ENCODE measurements at regions not wholly inside any gene's neighbourhood (a gene's known extent, or its start where the extent isn't known, plus 50 kb on each side); places are given as distances from the start of the nearest gene placed in this dataset.

DNA sequence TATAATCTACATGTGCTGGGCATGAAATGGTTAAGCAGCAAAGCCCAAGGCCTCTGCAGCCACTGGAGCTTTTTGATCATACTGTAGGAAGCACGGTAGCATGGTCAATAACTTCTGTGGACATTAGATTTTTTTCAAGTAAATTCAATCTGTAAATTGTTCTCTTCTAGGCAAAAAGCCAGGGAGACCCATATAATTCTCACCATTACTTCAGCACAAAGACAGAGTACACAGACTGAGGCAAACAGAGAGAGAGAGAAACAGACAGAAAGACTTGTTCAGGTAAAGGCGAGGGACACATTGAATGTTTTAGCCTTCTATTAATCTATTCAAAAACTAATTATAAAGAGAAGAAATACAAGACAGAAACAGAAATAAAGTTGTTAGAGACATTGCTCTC, 349.4 kb downstream of the RFC3 start:
- TF ChIP-seq GATA2 (IDR thresholded peaks at IDR 0.05; ENCODE audit: low read depth, low read length) (no peak), GATA3 (IDR thresholded peaks at IDR 0.05; ENCODE audit: low read depth, low read length) (no peak)

All from SH-SY5Y (cell line).